HEK293T (cell line): ENCODE measurements at regions not wholly inside any gene's neighbourhood (a gene's known extent, or its start where the extent isn't known, plus 50 kb on each side); places are given as distances from the start of the nearest gene placed in this dataset.

Source experiments
- FOXM1 ChIP-seq: fragments of 450-650 bp; IDR thresholded peaks from 2 replicates; pipeline ENCODE4 v1.6.1; 2017; ENCODE audit warnings: mild to moderate bottlenecking, borderline replicate concordance
- HDGF ChIP-seq: fragments of 450-650 bp; IDR thresholded peaks from 2 replicates; pipeline ENCODE4 v1.6.1; 2017; ENCODE audit warnings: antibody characterized with exemption, borderline replicate concordance

DNA sequence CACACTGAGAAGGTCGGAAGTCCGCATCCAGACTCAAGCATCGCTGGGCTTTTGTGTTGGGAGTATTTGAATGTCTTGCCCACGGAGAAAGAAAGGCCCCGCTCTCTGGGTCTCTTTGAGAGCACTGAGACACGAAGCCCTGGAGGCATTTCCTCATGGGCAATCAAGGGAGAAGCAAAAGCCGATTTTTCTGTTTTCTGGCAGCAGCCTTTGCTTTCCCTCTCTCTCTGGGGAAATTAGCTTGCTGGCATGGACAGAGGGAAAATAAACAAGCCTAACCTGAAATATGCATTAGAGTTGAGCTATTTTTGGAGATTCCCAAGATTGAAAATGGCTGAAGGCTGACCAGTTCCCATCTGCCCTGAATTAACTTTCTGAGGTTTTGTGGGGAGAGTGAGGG lies 238.7 kb downstream of the HAPSTR1 start:
- TF ChIP-seq FOXM1 (no peak), HDGF (no peak)
